SJSA1 (cell line): ENCODE measurements at regions not wholly inside any gene's neighbourhood (a gene's known extent, or its start where the extent isn't known, plus 50 kb on each side); places are given as distances from the start of the nearest gene placed in this dataset.
A peak's percentile ranks its signal among the peaks of the same experiment; 100 is the strongest.

ENCODE experiments used
- DNase-seq, 2 experiments: peaks; one replicate each; pipeline ENCODE4 v3.0.0-alpha.2; 2015 to 2020; ENCODE audit warnings: low spot score in 2 of 2, low read depth in 1 of 2
- H3K27ac ChIP-seq: fragments of 250-450 bp; sonication (Bioruptor Pico); 2 replicates; pipeline ENCODE4 v1.5.1; 2020; ENCODE audit warnings: mild to moderate bottlenecking, moderate library complexity
- H3K27me3 ChIP-seq: fragments of 250-450 bp; sonication (Bioruptor Pico); replicated peaks from 2 replicates; pipeline ENCODE4 v1.5.1; 2020; ENCODE audit warnings: mild to moderate bottlenecking, moderate library complexity
- H3K36me3 ChIP-seq: fragments of 250-450 bp; sonication (Bioruptor Pico); 2 replicates; pipeline ENCODE4 v1.5.1; 2020; ENCODE audit warnings: mild to moderate bottlenecking
- H3K4me1 ChIP-seq: fragments of 250-450 bp; sonication (Bioruptor Pico); replicated peaks from 2 replicates; pipeline ENCODE4 v1.6.1; 2021; ENCODE audit warnings: mild to moderate bottlenecking
- H3K4me3 ChIP-seq: fragments of 250-450 bp; sonication (Bioruptor Pico); 2 replicates; pipeline ENCODE4 v1.5.1; 2020; ENCODE audit warnings: mild to moderate bottlenecking
- H3K9me3 ChIP-seq: fragments of 250-450 bp; sonication (Bioruptor Pico); replicated peaks from 2 replicates; pipeline ENCODE4 v1.5.1; 2020; ENCODE audit warnings: mild to moderate bottlenecking

DNA sequence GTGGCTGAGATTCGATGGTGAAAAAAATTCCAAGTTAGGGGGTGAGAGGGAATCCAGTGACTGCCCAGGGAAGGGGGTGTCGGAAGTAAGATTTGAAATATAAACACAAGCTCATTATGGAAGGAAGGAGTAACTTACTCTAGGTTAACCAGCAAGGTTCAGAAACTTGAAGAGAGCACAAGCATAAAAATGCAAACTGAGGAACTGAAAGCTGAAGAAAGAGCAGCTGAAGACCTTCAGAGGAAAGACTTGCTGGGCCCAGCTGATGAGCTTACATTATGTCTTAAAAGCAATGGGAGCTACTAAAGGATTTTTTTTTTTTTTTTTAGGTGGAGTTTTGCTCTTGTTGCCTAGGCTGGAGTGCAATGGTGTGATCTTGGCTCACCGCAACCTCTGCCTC lies 189.7 kb upstream of the GRIN2B start:
- H3K4me1 ChIP-seq = no peaks in the 10 kb centered on the region
- no peaks in the 10 kb centered on the region for H3K27me3 ChIP-seq
- H3K4me3 ChIP-seq = no peak overlapping the region
- no peaks in the 10 kb centered on the region for H3K9me3 ChIP-seq
- H3K27ac ChIP-seq = no peak overlapping the region
- H3K36me3 ChIP-seq = no peaks in the 10 kb centered on the region
- no peak for DNase-seq

DNA sequence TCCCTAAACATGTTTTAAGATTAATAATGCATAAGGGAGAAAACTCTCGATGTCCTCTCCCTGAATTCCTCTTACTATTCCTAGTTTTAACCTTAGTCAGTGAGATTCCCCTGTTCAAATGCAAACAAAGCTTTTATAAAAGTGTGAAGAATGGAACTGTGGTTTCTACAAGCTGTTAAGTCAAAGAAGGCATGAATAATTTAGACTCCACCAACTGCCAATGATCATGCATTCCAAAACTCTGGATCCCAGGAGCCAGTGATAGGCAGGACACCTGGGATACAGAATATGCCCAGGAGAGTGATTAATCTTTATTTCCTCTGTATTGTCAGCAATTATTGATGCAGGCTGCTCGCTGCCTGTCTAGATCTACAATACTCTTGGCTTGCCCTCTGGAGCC lies 190.3 kb upstream of the ATF7IP start:
- no peak overlapping the region for H3K4me3 ChIP-seq
- no peak for DNase-seq
- no peaks in the 10 kb centered on the region for H3K4me1 ChIP-seq
- H3K27me3 ChIP-seq = no peaks in the 10 kb centered on the region
- H3K27ac ChIP-seq = no peak overlapping the region
- H3K9me3 ChIP-seq = no peaks in the 10 kb centered on the region
- H3K36me3 ChIP-seq = no peaks in the 10 kb centered on the region

DNA sequence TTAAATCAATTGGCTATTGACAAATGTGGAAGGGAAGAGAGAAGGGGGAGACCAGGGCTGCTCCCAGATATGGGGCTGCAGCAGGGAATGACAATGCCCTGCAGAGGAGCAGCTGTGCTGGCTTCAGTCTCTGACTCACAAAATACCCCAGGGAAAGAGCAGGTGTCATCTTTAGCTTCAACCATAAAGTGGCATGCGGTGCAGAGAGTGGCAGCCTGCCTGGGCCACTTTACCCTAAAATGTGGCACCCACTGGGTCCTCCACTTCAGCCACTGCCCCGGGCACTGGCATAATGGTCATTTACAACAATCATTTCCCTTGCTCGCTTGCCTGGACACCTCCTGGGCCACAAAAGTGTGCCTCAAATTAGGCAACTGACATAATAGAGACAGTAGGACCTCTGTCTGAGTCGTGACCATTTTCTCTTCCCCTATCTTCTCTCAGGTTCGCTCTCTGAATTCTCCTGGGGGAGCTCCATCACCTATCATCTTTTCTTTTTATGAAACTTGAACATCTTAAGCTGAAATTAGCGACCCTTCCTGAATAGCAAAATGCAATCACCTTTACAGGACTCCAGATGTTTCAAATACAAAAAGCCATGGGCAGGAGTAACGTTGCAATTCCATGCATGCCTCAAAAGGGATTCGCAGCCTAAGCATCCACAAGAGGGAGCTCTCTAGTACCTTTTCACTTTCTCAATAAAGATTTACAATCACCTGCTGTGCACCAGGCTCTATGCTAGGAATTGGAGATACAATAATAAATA lies 179.9 kb upstream of the ATF7IP start:
- peak in 1 of 2 experiments; percentile 6 for DNase-seq
- Histone ChIP-seq H3K27ac (no peak overlapping the region), H3K27me3 (no peaks in the 10 kb centered on the region), H3K4me1 (no peaks in the 10 kb centered on the region), H3K36me3 (no peaks in the 10 kb centered on the region), H3K9me3 (no peaks in the 10 kb centered on the region), H3K4me3 (no peak overlapping the region)

DNA sequence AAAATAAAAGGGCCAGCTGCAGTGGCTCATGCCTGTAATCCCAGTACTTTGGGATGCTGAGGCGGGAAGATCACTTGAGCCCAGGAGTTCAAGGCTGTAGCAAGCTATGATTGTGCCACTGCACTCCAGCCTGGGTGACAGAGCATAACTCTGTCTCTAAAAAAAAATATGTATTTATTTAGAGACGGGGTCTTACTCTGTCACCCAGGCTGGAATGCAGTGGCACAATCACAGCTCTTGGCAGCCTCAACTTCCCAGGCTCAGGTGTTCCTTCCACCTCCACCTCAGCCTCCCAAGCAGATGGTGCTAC lies 179.3 kb upstream of the ATF7IP start:
- Histone ChIP-seq H3K4me3 (no peak overlapping the region), H3K27ac (no peak overlapping the region), H3K4me1 (no peaks in the 10 kb centered on the region), H3K9me3 (no peaks in the 10 kb centered on the region), H3K27me3 (no peaks in the 10 kb centered on the region), H3K36me3 (no peaks in the 10 kb centered on the region)
- no peak for DNase-seq

DNA sequence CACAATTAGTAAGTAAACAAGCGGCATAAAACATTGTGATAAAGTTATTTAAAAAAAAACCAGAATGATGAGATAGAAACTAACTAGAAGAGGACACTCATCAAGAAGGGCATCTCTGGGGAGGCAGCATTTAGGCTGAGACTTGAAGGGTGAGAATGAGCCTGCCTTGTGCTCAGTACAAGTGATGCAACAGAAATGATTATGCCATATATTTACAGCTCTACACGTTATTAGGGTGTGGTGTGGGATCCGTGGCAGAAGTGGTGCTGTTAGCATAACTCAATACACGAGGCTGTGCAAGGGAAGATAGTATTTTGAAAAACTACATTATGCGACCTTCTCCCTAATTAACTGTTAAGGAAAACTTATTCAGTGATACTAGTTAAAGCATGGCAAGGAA lies 178.5 kb upstream of the ATF7IP start:
- DNase-seq = no peak
- Histone ChIP-seq H3K9me3 (no peaks in the 10 kb centered on the region), H3K4me1 (no peaks in the 10 kb centered on the region), H3K27me3 (no peaks in the 10 kb centered on the region), H3K27ac (no peak overlapping the region), H3K4me3 (no peak overlapping the region), H3K36me3 (no peaks in the 10 kb centered on the region)

DNA sequence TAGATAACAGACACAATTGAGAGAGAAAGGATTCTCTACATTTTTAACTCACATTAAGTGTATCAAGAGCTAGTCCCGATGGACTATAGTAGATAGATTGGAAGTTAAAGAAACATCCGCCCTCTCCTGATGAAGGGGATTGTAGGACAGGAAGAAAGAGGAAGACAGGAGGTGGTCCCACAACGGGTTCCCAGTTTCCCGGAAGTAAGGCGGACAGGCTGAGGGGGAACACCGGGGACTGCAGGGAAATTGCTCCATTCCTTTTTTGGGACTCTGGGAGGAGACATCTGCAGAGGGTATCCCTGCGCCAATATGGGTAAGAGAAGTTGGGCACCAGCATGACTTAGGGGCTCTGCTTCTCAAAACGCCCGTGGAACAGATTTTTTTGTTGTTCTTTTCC lies 177.5 kb upstream of the ATF7IP start:
- no peaks in the 10 kb centered on the region for H3K27me3 ChIP-seq
- H3K4me1 ChIP-seq = no peaks in the 10 kb centered on the region
- DNase-seq = no peak
- no peaks in the 10 kb centered on the region for H3K9me3 ChIP-seq
- H3K27ac ChIP-seq = no peak overlapping the region
- H3K4me3 ChIP-seq = no peak overlapping the region
- H3K36me3 ChIP-seq = no peaks in the 10 kb centered on the region

DNA sequence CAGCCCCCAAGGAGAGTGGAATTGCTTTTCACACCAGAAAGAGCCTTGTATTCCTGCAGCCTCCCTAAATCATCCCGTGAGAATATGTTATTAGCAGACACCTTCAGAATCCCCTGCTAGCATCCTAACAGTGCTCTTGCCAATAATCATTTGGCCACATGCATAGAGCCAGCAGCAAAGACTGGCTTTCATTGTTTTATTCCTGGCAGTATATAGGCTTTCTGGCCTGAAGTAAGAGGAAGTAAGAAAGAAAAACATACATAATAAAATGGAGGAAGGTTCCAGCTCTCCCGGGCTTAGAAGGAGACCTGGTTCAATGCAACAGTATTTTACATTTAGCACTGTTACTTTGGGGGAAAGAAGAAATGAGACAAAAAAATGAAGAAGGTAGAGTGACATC lies 176.7 kb upstream of the ATF7IP start:
- no peak overlapping the region for H3K27ac ChIP-seq
- H3K4me3 ChIP-seq = no peak overlapping the region
- H3K9me3 ChIP-seq = no peaks in the 10 kb centered on the region
- DNase-seq = no peak
- no peaks in the 10 kb centered on the region for H3K36me3 ChIP-seq
- H3K27me3 ChIP-seq = no peaks in the 10 kb centered on the region
- no peaks in the 10 kb centered on the region for H3K4me1 ChIP-seq

DNA sequence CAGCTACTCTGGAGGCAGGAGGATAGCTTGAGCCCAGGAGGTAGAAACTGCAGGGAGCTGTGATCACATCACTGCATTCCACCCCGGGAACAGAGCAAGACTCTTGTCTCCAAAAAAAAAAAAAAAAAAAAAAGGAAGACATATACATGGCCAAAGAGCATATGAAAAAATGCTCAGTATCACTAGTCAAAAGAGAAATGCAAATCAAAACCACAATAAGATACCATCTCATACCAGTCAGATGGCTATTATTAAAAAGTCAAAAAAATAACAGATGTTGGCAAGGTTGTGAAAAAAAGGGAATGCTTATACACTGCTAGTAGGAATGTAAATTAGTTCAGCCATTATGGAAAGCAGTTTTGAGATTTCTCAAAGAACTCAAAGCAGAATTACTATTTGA lies 174.8 kb upstream of the ATF7IP start:
- no peak for DNase-seq
- no peaks in the 10 kb centered on the region for H3K4me1 ChIP-seq
- no peaks in the 10 kb centered on the region for H3K9me3 ChIP-seq
- H3K27me3 ChIP-seq = no peaks in the 10 kb centered on the region
- H3K27ac ChIP-seq = no peak overlapping the region
- no peaks in the 10 kb centered on the region for H3K36me3 ChIP-seq
- H3K4me3 ChIP-seq = no peak overlapping the region

DNA sequence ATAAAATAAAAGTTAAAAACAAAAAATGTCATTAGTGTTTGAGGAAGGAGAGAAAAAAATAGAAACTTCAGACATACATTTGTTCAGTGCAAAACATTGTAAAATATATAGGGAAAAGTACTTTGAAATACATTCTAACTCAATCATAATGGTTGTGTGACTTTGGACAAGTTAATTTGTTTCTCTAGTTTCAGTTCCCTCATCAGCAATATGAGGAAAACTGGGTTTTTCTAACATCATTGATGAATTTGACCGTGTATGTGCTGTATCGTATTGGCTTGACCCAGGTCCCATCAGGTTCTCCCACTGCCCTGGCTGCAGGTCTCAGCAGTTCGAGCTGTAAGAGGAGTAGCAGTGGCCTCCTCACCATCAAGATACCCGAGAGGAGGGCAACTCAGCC lies 173.9 kb upstream of the ATF7IP start:
- DNase-seq = no peak
- no peaks in the 10 kb centered on the region for H3K4me1 ChIP-seq
- no peak overlapping the region for H3K27ac ChIP-seq
- no peaks in the 10 kb centered on the region for H3K27me3 ChIP-seq
- H3K9me3 ChIP-seq = no peaks in the 10 kb centered on the region
- no peak overlapping the region for H3K4me3 ChIP-seq
- H3K36me3 ChIP-seq = no peaks in the 10 kb centered on the region

DNA sequence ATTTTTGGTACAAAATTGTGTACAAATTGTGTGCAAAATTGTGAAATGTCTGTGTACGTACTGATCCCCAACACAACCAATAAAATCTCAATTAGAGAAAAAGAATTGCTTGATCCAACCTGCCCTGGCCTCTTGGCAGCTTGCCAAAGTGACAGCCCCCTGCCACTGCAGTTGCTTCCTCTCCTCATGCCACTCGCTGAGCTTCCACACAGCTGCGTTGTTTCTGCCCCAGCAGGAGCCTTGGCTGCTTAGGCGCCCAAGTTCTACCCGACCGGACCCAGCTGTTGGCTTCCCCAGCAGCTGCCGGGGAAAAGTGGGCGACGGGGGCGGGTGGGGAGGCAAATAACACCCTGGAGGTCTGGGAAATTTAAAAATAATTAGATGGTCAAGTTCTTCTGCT lies 171.8 kb upstream of the ATF7IP start:
- no peaks in the 10 kb centered on the region for H3K36me3 ChIP-seq
- DNase-seq = no peak
- H3K27ac ChIP-seq = no peak overlapping the region
- H3K4me3 ChIP-seq = no peak overlapping the region
- no peaks in the 10 kb centered on the region for H3K4me1 ChIP-seq
- H3K9me3 ChIP-seq = no peaks in the 10 kb centered on the region
- H3K27me3 ChIP-seq = no peaks in the 10 kb centered on the region

DNA sequence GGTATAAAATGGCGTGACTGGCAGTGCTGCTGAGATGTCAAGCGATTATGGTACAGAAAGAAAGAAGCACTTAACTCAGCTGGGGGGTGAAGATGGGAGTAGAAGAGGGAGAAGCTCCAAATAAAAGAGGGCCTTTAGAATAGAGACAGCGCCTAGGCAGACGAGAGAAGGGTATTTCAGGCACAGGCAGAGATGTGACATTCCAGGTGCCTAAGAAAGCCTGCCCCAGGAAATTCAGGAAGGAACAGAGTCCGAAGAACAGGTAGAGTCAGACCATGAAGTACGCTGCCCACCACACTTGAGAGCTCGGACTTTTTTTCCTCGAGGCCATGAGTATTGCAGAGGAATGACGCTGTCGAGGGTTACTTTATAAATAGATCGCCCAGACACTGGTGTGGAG lies 170.9 kb upstream of the ATF7IP start:
- no peaks in the 10 kb centered on the region for H3K9me3 ChIP-seq
- DNase-seq = no peak

DNA sequence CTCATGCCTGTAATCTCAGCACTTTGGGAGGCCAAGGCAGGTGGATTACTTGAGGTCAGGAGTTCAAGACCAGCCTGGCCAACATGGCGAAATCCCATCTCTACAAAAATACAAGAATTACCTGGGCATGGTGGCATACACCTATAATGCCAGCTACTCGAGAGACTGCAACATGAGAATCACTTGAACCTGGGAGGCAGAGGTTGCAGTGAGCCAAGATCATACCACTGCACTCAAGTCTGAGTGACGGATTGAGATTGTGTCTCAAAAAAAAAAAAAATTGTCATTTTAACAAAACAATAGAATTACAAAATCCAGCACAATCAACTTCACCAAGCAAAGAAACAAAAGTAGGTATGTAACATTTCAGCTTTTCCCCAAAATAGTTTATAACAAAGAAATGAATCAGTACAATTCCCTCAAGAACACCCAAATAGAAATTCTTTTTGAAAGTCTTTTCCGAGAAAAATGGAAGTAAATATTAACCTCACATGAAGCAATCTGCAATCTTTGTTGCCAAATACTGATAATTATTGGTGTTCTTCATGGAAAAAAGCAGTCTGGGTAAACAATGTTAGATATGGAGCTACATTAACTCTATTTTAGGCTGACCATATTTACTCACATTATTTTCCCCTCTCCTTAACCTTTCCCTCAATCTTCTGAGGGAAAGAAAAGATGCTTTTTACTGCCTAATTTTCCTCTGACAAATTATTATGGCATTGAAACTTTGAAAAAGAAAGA lies 165.9 kb upstream of the ATF7IP start:
- H3K27me3 ChIP-seq = no peaks in the 10 kb centered on the region
- no peak overlapping the region for H3K27ac ChIP-seq
- DNase-seq = no peak
- H3K9me3 ChIP-seq = no peaks in the 10 kb centered on the region
- no peak overlapping the region for H3K4me3 ChIP-seq
- no peaks in the 10 kb centered on the region for H3K4me1 ChIP-seq
- H3K36me3 ChIP-seq = no peaks in the 10 kb centered on the region

More for the DNA sequence above, 170.9 kb upstream of the ATF7IP start:
- Histone ChIP-seq H3K4me3 (no peak overlapping the region), H3K4me1 (no peaks in the 10 kb centered on the region), H3K36me3 (no peaks in the 10 kb centered on the region), H3K27ac (no peak overlapping the region), H3K27me3 (no peaks in the 10 kb centered on the region)

DNA sequence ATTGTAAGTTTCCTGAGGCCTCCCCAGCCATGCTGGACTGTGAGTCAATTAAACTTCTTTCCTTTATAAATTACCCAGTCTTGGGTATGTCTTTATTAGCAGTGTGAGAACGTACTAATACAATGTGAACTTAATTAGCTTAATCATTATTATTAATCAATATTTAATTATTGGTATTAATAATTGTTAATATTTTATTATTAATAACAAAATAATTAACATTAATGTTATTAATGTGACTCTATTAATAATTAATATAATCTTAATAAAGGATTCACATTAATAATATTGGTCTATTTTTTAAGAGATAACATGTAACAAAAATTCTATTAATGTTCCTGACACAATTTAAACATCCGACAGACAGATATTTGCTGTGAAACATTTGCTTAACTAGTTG lies 164.9 kb upstream of the ATF7IP start:
- H3K36me3 ChIP-seq = no peaks in the 10 kb centered on the region
- no peak overlapping the region for H3K27ac ChIP-seq
- no peaks in the 10 kb centered on the region for H3K4me1 ChIP-seq
- no peak for DNase-seq
- no peaks in the 10 kb centered on the region for H3K9me3 ChIP-seq
- no peaks in the 10 kb centered on the region for H3K27me3 ChIP-seq
- no peak overlapping the region for H3K4me3 ChIP-seq

DNA sequence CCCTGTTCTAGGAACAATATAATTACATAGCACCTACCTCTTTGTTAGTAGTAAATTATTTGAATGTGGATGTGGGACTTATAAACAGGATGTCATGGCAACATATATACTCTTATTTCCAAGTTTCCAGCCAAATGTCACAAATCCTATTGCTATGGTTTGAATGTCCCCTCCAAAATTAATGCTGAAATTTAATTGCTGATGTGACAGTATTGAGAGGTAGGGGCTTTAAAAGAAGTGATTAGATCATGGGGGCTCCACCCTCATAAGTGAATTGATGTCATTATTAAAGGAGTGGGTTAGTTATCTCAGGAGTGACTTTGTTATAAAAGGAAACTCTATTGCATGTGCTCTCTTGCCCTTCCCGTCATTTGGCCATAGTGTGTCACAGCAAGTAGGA lies 164.2 kb upstream of the ATF7IP start:
- H3K4me1 ChIP-seq = no peaks in the 10 kb centered on the region
- H3K36me3 ChIP-seq = no peaks in the 10 kb centered on the region

More for the DNA sequence above, 164.2 kb upstream of the ATF7IP start:
- Histone ChIP-seq H3K4me3 (no peak overlapping the region), H3K27me3 (no peaks in the 10 kb centered on the region), H3K9me3 (no peaks in the 10 kb centered on the region), H3K27ac (no peak overlapping the region)
- DNase-seq = no peak
